ENCODE measurements at regions not wholly inside any gene's neighbourhood (a gene's known extent, or its start where the extent isn't known, plus 50 kb on each side); places are given as distances from the start of the nearest gene placed in this dataset.

DNA sequence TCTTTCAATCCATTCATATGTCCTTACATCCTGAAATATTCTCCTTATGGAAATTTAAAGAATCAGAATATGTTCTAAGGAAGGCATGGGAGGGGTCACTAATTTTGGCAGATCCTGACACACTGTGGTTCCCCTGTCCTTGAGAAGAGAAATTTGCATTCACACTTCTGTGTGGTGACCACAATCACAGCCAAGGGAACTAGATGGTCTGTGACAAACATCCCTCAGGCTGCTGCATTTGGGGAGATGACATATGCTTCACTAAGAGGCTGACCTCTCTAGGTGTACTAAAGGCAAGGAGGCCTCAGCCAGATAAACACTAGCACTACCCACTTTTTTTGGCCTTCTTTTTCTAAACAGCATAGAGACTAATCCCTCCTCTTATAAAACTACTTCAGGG, 129.6 kb downstream of the MREG start:
- Histone ChIP-seq H3K79me2 (ENCODE audit: insufficient read depth) (no peaks in the 10 kb centered on the region), H3K9ac (no peak overlapping the region), H4K20me1 (ENCODE audit: insufficient read depth) (no peaks in the 10 kb centered on the region), H3K9me2 (no peaks in the 10 kb centered on the region), H3F3A (replicated peaks; ENCODE audit: insufficient read depth) (peaks cover 11% of the 10 kb centered on the region), H3K36me3 (replicated peaks in 1 of 2; ENCODE audit: control insufficient read depth in 1 of 2, insufficient read depth in 2 of 2, low read length in 1 of 2) (no peaks in the 10 kb centered on the region), H3K27me3 (ENCODE audit: insufficient read depth) (no peaks in the 10 kb centered on the region), H2AFZ (ENCODE audit: low read depth) (no peak overlapping the region), H3K27ac (ENCODE audit: low read depth in 2 of 2, low read length in 1 of 2) (no peak overlapping the region), H3K9me3 (no peaks in the 10 kb centered on the region), H3K4me1 (ENCODE audit: control insufficient read depth in 1 of 2, insufficient read depth in 2 of 2, low read depth in 1 of 2, low read length in 1 of 2) (peaks cover 0 to 21% of the 10 kb centered on the region in 2 experiments; a peak in 1 of 4 replicates), H3K4me3 (ENCODE audit: low read depth in 2 of 2, low read length in 1 of 2) (no peak overlapping the region), H3K4me2 (no peak overlapping the region)
- ChIA-PET POLR2A (no interaction called here), CTCF (interaction anchor here (1.8 kb wide), 1 partner anchor 10 kb away, joined by 5 read pairs; no protein-coding TSS in a partner anchor)
- no peak for DNase-seq
- TF ChIP-seq GABPA (IDR thresholded peaks at IDR 0.05; ENCODE audit: low read depth) (no peak), NRF1 (IDR thresholded peaks at IDR 0.05; ENCODE audit: low read depth, low read length) (no peak), RCOR1 (IDR thresholded peaks at IDR 0.05; ENCODE audit: low read length) (no peak), GATA2 (CRISPR knock-in tag; IDR thresholded peaks at IDR 0.05) (no peak), FOSL2 (IDR thresholded peaks at IDR 0.05; ENCODE audit: borderline replicate concordance, low read depth) (no peak), POLR2AphosphoS5 (IDR thresholded peaks at IDR 0.05; ENCODE audit: low read depth, low read length) (no peak), TAF1 (IDR thresholded peaks at IDR 0.05; ENCODE audit: borderline replicate concordance, low read depth, low read length) (no peak), EZH2phosphoT487 (IDR thresholded peaks at IDR 0.05; ENCODE audit: borderline replicate concordance, low read depth) (no peak), FOXJ3 (CRISPR knock-in tag; IDR thresholded peaks at IDR 0.05) (no peak), JUND (IDR thresholded peaks at IDR 0.05) (no peak), YY1 (IDR thresholded peaks at IDR 0.05; ENCODE audit: low read depth) (no peak), EP300 (IDR thresholded peaks at IDR 0.05; ENCODE audit: borderline replicate concordance in 1 of 2, low read depth in 1 of 2, low read length in 1 of 2) (no peak), FOXM1 (IDR thresholded peaks at IDR 0.05; ENCODE audit: low read depth) (no peak)
- TF ChIP-seq, protein P1, sequence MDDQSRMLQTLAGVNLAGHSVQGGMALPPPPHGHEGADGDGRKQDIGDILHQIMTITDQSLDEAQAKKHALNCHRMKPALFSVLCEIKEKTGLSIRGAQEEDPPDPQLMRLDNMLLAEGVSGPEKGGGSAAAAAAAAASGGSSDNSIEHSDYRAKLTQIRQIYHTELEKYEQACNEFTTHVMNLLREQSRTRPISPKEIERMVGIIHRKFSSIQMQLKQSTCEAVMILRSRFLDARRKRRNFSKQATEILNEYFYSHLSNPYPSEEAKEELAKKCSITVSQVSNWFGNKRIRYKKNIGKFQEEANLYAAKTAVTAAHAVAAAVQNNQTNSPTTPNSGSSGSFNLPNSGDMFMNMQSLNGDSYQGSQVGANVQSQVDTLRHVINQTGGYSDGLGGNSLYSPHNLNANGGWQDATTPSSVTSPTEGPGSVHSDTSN (IDR thresholded peaks at IDR 0.05), result no peak
- TF ChIP-seq, protein P2, sequence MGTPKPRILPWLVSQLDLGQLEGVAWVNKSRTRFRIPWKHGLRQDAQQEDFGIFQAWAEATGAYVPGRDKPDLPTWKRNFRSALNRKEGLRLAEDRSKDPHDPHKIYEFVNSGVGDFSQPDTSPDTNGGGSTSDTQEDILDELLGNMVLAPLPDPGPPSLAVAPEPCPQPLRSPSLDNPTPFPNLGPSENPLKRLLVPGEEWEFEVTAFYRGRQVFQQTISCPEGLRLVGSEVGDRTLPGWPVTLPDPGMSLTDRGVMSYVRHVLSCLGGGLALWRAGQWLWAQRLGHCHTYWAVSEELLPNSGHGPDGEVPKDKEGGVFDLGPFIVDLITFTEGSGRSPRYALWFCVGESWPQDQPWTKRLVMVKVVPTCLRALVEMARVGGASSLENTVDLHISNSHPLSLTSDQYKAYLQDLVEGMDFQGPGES (IDR thresholded peaks at IDR 0.05; ENCODE audit: low read depth, low read length), result no peak
- TF ChIP-seq, protein P3, sequence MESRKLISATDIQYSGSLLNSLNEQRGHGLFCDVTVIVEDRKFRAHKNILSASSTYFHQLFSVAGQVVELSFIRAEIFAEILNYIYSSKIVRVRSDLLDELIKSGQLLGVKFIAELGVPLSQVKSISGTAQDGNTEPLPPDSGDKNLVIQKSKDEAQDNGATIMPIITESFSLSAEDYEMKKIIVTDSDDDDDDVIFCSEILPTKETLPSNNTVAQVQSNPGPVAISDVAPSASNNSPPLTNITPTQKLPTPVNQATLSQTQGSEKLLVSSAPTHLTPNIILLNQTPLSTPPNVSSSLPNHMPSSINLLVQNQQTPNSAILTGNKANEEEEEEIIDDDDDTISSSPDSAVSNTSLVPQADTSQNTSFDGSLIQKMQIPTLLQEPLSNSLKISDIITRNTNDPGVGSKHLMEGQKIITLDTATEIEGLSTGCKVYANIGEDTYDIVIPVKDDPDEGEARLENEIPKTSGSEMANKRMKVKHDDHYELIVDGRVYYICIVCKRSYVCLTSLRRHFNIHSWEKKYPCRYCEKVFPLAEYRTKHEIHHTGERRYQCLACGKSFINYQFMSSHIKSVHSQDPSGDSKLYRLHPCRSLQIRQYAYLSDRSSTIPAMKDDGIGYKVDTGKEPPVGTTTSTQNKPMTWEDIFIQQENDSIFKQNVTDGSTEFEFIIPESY (IDR thresholded peaks at IDR 0.05; ENCODE audit: borderline replicate concordance, low read depth), result no peak

Measured in SK-N-SH (cell line).